Transverse colon (tissue), 4 donors: ENCODE measurements at regions not wholly inside any gene's neighbourhood (a gene's known extent, or its start where the extent isn't known, plus 50 kb on each side); places are given as distances from the start of the nearest gene placed in this dataset.
"Not testable (repeated sequence)": the region's sequence is repeated elsewhere in the genome, so short reads cannot be mapped to it uniquely, and the experiment has no call there.

Experiments
- CTCF ChIP-seq, 5 experiments: fragments of 200-600 bp in 3 of 5; fragments of 450-650 bp in 2 of 5; sonication (generic) in 3 of 5; IDR thresholded peaks; 1 replicate in 2 of 5; 2 replicates in 3 of 5; pipeline ENCODE4 v1.5.1; 2016 to 2017; ENCODE audit warnings: antibody characterized with exemption in 5 of 5, inconsistent platforms in 3 of 5, mild to moderate bottlenecking in 2 of 5, moderate library complexity in 1 of 5
- EP300 ChIP-seq: sonication (generic); formaldehyde crosslinking; IDR thresholded peaks from one replicate; pipeline ENCODE4 v1.6.1; 2017; ENCODE audit warnings: antibody characterized with exemption, low read depth
- POLR2AphosphoS5 ChIP-seq, 3 donors: sonication (generic); formaldehyde crosslinking; IDR thresholded peaks; one replicate each; pipeline ENCODE4 v1.6.1; 2016; ENCODE audit warnings: antibody characterized with exemption in 3 of 3

GRCh38 chr11:93926099-93926498, 75.7 kb upstream of the VSTM5 start:
- TF ChIP-seq POLR2AphosphoS5 (IDR thresholded peaks at IDR 0.05); EP300; CTCF (IDR thresholded peaks at IDR 0.05): not testable (repeated sequence)
